GM19324 (cell line): ENCODE measurements at regions not wholly inside any gene's neighbourhood (a gene's known extent, or its start where the extent isn't known, plus 50 kb on each side); places are given as distances from the start of the nearest gene placed in this dataset.
"Not testable (repeated sequence)": the region's sequence is repeated elsewhere in the genome, so short reads cannot be mapped to it uniquely, and the experiment has no call there.

Source experiments
- ATAC-seq: cut with Tn5 transposase; IDR thresholded peaks from one replicate; pipeline ENCODE4 v1.9.1; 2021; ENCODE audit warnings: mild to moderate bottlenecking, moderate library complexity; ENCODE audit not compliant: unreplicated experiment, low FRiP score

GRCh38 chr4:141511055-141511454, 125.3 kb upstream of the IL15 start:
- no peak for ATAC-seq

- no peak for ATAC-seq
These were observed 122.5 kb upstream of the IL15 start for GRCh38 chr4:141513866-141514265.

DNA sequence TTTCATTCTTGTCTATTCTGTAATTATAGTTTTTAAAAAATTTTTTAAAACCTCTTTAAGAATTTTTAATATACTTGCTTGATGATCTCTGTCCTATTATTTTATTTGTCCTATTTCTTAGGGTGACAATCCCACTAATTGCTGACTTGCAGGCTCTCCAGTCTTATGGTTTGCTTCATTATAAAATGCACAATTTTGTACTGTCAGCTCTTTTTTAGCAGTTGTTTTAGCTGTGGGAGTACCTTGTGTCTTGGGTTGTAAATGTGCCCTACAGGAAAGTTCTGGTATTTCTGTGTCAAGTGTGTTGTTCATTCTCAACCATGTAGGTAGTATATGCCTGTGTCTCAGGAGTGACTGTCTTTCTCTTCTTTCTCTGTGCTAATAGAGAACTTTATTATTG, 118.2 kb upstream of the IL15 start:
- ATAC-seq: no peak

- no peak for ATAC-seq
These were observed 112.3 kb upstream of the IL15 start for GRCh38 chr4:141524116-141524515.

GRCh38 chr4:141524841-141525240, 111.5 kb upstream of the IL15 start:
- no peak for ATAC-seq

- ATAC-seq: no peak
These were observed 105.8 kb upstream of the IL15 start for GRCh38 chr4:141530627-141531026.

- ATAC-seq: no peak
These were observed 101.4 kb upstream of the IL15 start for GRCh38 chr4:141534985-141535384.

DNA sequence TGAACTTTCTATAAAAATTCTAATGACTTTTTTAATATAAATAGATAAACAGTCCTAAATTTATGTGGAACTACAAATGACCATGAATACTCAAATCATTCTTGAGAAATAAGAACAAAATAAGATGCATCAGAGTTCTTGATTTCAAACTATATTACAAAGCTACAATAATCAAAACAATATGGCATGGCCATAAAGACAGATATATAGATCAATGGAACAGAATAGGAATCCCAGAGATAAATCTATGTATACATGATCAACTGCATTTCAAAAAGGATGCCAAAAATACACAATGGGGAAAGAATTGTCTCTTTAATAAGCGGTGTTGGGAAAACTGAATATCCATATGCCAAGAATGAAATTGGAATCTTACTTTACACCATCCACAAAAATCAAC, 98.4 kb upstream of the IL15 start:
- ATAC-seq: no peak

DNA sequence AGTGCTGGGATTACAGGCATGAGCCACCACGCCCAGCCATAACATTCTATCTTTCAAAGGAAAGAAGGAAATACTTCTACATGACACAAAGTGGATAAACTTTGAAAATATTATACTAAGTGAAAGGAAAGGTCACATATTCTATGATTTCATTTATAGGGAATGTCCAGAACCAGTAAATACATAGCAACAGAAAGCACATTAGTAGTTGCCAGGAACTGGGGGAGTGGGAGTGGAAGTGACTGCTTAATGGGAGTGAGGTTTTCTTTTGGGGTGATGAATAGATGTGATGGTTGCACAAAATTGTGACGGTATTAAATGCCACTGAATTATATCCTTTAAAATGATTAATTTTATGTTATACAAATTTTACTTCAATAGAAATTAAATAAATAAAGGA, 95.7 kb upstream of the IL15 start:
- ATAC-seq: no peak

DNA sequence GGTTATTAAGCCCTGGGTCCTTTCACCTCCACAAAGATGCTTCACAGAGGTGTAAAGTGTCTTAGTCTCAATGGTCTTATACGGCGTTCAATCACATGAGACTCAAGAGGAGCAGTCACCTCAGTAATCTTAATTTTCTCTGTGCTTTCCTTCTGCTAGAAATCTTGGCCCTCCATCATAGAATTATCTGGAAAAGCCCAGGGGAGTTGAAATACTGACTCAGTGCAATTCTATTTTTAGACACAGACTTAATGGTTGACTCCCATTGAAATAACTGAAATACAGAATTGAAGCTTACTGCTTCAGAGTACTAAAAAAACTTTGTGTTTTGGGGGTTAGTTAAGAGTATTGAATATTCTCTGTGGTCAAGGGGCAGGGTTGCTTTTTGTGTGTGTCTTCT, 94.5 kb upstream of the IL15 start:
- ATAC-seq: no peak

DNA sequence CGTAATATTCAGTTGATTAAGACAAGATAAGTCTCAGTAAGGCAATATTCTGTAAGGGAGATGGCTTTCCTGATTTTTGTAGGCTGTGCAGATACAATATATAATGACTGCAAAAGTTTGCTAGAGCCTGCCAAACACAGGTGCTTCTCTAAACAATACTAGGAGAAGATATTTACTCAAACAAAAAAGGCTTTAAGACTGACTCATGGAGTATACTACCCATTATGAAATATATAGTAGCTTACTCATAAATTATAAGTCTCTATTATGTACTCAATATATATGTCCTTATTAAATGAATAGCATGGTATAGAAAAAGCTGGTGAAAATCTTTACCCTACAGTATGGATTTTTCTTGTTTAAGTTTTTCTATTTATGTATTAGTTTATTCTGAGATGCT, 93.2 kb upstream of the IL15 start:
- no peak for ATAC-seq

- ATAC-seq: no peak
These were observed 92.7 kb upstream of the IL15 start for GRCh38 chr4:141543706-141544105.

DNA sequence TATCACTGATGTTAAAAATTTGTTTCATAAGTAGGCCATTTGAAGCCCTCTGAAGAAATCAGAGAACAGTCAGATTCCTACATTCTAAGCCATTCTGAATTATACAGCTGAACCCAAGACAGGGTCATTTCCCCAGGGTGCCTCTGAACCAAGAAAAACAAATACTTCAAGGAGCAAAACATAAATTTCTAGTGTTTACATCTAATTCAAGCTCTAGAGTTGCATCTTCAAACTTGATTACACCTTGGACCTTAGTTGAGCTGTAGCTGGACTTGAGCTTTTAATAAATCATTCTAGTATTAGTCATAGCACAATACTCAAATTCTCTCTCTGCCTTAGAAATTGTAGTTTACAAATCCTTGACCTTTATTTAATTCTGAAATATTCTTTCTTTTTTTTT, 87.6 kb upstream of the IL15 start:
- no peak for ATAC-seq

GRCh38 chr4:141560056-141560455, 76.3 kb upstream of the IL15 start:
- no peak for ATAC-seq

- ATAC-seq: no peak
These were observed 73.7 kb upstream of the IL15 start for GRCh38 chr4:141562649-141563048.

GRCh38 chr4:141563723-141564122, 72.7 kb upstream of the IL15 start:
- no peak for ATAC-seq

GRCh38 chr4:141564961-141565360, 71.4 kb upstream of the IL15 start:
- ATAC-seq: not testable (repeated sequence)

DNA sequence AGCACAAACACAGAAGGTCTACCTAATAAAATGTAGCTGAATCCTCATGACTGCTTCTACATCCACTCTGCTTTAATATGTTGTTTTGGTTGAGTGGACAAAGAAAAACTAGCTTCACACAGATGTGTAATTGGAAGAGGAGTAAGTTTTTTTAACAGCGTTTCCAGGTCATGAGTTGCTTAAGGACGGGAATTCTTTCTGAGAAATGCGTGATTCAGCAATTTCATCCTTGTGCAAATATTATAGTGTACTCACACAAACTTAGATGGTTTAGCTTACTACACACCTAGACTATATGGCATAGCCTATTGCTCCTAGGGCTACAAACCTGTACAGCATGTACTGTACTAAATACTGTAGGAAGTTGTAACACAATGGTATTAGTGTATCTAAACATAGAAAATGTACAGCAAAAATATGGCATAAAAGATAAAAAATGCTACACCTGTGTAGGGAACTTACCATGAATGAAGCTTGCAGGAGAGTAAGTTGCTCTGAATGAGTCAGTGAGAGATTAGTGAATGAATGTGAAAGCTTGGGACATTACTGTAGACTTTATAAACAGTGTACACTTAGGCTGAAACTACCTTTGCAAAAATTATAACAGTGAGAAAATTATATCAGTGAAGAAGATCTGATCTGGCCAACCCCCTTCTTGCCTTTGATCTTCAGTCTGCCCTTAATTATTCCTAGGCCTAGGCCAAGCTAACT, 70.8 kb upstream of the IL15 start:
- ATAC-seq: no peak

- no peak for ATAC-seq
These were observed 69.0 kb upstream of the IL15 start for GRCh38 chr4:141567326-141567915.

DNA sequence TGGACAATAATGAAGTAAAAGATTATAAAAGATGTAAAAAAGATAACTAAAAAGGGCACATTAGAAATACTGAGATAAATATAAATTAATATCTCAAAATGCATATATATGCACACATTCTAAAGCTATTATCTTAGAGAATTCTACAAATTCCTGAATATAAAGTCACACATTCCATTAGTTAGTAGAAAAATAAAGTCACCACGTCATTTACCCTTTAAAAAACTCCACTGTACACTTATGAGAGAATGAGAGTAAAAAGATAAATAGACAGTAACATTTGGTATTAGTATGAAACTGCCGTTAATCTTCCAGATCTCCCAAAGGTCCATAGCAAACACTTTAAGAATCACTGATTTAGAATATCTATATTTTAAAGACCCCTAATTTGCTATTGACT, 67.2 kb upstream of the IL15 start:
- ATAC-seq: no peak

DNA sequence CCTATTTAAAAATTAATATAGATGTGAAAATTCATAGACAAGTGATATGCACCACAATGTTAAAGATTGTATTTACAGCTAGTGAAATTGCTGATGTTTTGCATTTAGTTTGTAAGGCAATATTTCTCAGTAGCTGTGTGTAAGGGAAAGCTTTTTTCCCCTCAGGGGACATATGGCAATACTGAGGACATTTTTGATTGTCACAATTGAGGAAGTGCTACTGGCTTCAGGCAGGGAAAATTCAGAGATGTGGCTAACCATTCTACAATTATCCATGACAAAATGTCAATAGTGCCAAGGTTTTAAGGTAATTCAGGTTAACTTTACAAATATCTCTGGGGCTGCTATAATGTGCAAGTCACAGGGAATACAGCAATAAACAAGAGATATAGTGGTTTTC, 66.1 kb upstream of the IL15 start:
- ATAC-seq: no peak

- no peak for ATAC-seq
These were observed 65.0 kb upstream of the IL15 start for GRCh38 chr4:141571362-141571761.

- no peak for ATAC-seq
These were observed 64.6 kb upstream of the IL15 start for GRCh38 chr4:141571793-141572192.
